GM23248 (cell line): ENCODE measurements at regions not wholly inside any gene's neighbourhood (a gene's known extent, or its start where the extent isn't known, plus 50 kb on each side); places are given as distances from the start of the nearest gene placed in this dataset.

Source experiments
- DNase-seq: peaks from one replicate; pipeline ENCODE4 v3.0.0-alpha.2; 2015
- H2AFZ ChIP-seq: fragments of 200-600 bp; sonication (generic); 2 replicates; pipeline ENCODE4 v1.6.1; 2016; ENCODE audit warnings: antibody characterized with exemption
- H3F3A ChIP-seq: fragments of 200-600 bp; sonication (generic); 2 replicates; pipeline ENCODE4 v1.6.1; 2016; ENCODE audit warnings: mild to moderate bottlenecking, antibody characterized with exemption, mixed run types; ENCODE audit not compliant: insufficient read depth
- H3K27ac ChIP-seq: fragments of 200-600 bp; sonication (generic); 2 replicates; pipeline ENCODE4 v1.5.1; 2016; ENCODE audit warnings: mild to moderate bottlenecking
- H3K27me3 ChIP-seq: fragments of 200-600 bp; sonication (generic); replicated peaks from 2 replicates; pipeline ENCODE4 v1.6.1; 2016; ENCODE audit warnings: mild to moderate bottlenecking; ENCODE audit not compliant: insufficient read depth
- H3K36me3 ChIP-seq: fragments of 200-600 bp; sonication (generic); 2 replicates; pipeline ENCODE4 v1.6.1; 2016; ENCODE audit warnings: low read depth, mild to moderate bottlenecking
- H3K4me1 ChIP-seq: fragments of 200-600 bp; sonication (generic); 2 replicates; pipeline ENCODE4 v1.6.1; 2016; ENCODE audit warnings: mild to moderate bottlenecking; ENCODE audit not compliant: insufficient read depth
- H3K4me2 ChIP-seq: fragments of 200-600 bp; sonication (generic); one replicate; pipeline ENCODE4 v1.6.1; 2016; ENCODE audit warnings: mild to moderate bottlenecking; ENCODE audit not compliant: unreplicated experiment
- H3K4me3 ChIP-seq: fragments of 200-600 bp; sonication (generic); 2 replicates; pipeline ENCODE4 v1.5.1; 2016; ENCODE audit warnings: mild to moderate bottlenecking
- H3K79me2 ChIP-seq: fragments of 200-600 bp; sonication (generic); 2 replicates; pipeline ENCODE4 v1.6.1; 2016; ENCODE audit warnings: mild to moderate bottlenecking; ENCODE audit not compliant: insufficient read depth
- H3K9ac ChIP-seq: fragments of 200-600 bp; sonication (generic); 2 replicates; pipeline ENCODE4 v1.6.1; 2016; ENCODE audit warnings: mild to moderate bottlenecking
- H3K9me2 ChIP-seq: fragments of 200-600 bp; sonication (generic); 2 replicates; pipeline ENCODE4 v1.6.1; 2016; ENCODE audit warnings: mixed run types, mild to moderate bottlenecking, moderate library complexity; ENCODE audit not compliant: insufficient read depth
- H3K9me3 ChIP-seq: fragments of 200-600 bp; sonication (generic); one replicate; pipeline ENCODE4 v1.6.1; 2017; ENCODE audit warnings: low read depth
- H4K20me1 ChIP-seq: fragments of 200-600 bp; sonication (generic); 2 replicates; pipeline ENCODE4 v1.6.0; 2016; ENCODE audit not compliant: insufficient read depth
- EZH2 ChIP-seq: fragments of 200-600 bp; sonication (generic); IDR thresholded peaks from 2 replicates; pipeline ENCODE4 v1.6.1; 2018; ENCODE audit warnings: antibody characterized with exemption, mild to moderate bottlenecking; ENCODE audit not compliant: insufficient read depth, poor library complexity, severe bottlenecking
- EZH2phosphoT487 ChIP-seq: fragments of 200-600 bp; sonication (generic); IDR thresholded peaks from 2 replicates; pipeline ENCODE4 v1.6.1; 2018; ENCODE audit warnings: antibody characterized with exemption, moderate library complexity, mild to moderate bottlenecking, low read depth; ENCODE audit not compliant: insufficient read depth
- WGBS, 2 experiments: methylation state at CpG; one replicate each; pipeline ENCODE4 v1.1.6; 2015 to 2017; ENCODE audit warnings: low lambda C conversion rate in 2 of 2, low coverage in 1 of 2; ENCODE audit errors: missing lambda C conversion rate in 2 of 2; 5-methylcytosine and 5-hydroxymethylcytosine counted together
- in situ Hi-C: fragments of 300-500 bp; cut with MboI; formaldehyde crosslinking; loops from 2 replicates; pipeline ENCODE4 v1.15.0; 2020

DNA sequence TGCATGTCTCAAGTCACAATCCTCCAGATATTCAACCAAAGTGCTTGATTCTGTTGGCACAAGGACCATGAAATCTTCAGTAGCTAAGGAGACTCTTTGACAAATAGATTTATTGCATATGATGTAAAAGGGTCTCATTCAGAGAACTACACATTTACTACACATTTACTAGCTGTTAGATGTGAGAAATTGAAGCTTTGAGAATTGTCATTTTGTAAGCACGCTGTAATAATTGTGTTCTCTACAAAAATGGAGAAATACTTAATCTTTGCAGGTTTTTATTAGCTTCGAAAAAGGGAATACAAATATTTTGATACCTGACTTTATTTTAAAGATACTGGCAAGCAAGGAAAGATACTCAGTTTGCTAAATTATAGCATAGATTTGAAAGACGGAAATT is 70.2 kb upstream of the CHD2 start:
- Histone ChIP-seq H4K20me1 (no peaks in the 10 kb centered on the region), H3K27me3 (no peaks in the 10 kb centered on the region), H3F3A (peaks cover 31% of the 10 kb centered on the region), H3K9me2 (no peaks in the 10 kb centered on the region), H3K9ac (no peak overlapping the region), H3K79me2 (no peaks in the 10 kb centered on the region), H3K36me3 (no peaks in the 10 kb centered on the region), H2AFZ (no peak overlapping the region), H3K9me3 (no peaks in the 10 kb centered on the region), H3K4me1 (peaks cover 33% of the 10 kb centered on the region), H3K27ac (no peak overlapping the region), H3K4me2 (no peak overlapping the region), H3K4me3 (no peak overlapping the region)
- no peak for TF ChIP-seq EZH2
- TF ChIP-seq EZH2phosphoT487, result no peak
- in situ Hi-C loops, result no loop called here
- 95 to 98% methylated on average over 3 of the region's 3 CpGs for WGBS, 2 experiments
- DNase-seq, result no peak

GRCh38 chr15:92831336-92831654 is 68.8 kb upstream of the CHD2 start:
- H3K4me3 ChIP-seq, result peak overlapping the region; percentile 54

GRCh38 chr15:92831655-92832328 is 68.3 kb upstream of the CHD2 start:
- peak overlapping the region; percentile 54 for H3K4me3 ChIP-seq
- peak overlapping the region; percentile 80 for H2AFZ ChIP-seq

More at GRCh38 chr15:92831336-92831654, 68.8 kb upstream of the CHD2 start:
- no peak for TF ChIP-seq EZH2
- TF ChIP-seq EZH2phosphoT487, result no peak
- peaks cover 31% of the 10 kb centered on the region for H3F3A ChIP-seq
- 16 to 17% methylated on average over 3 of the region's 3 CpGs for WGBS, 2 experiments
- peak overlapping the region; percentile 80 for H2AFZ ChIP-seq
- peak overlapping the region; percentile 77 for H3K4me2 ChIP-seq
- no peak for DNase-seq
- no peaks in the 10 kb centered on the region for H3K27me3 ChIP-seq
- in situ Hi-C loops, result no loop called here
- H3K9ac ChIP-seq, result peak overlapping the region; percentile 74
- no peaks in the 10 kb centered on the region for H3K9me2 ChIP-seq
- H3K4me1 ChIP-seq, result peaks cover 33% of the 10 kb centered on the region
- H4K20me1 ChIP-seq, result no peaks in the 10 kb centered on the region
- H3K27ac ChIP-seq, result peak overlapping the region; percentile 86
- H3K36me3 ChIP-seq, result no peaks in the 10 kb centered on the region
- H3K9me3 ChIP-seq, result no peaks in the 10 kb centered on the region
- H3K79me2 ChIP-seq, result no peaks in the 10 kb centered on the region

GRCh38 chr15:92833106-92833433 is 67.1 kb upstream of the CHD2 start:
- no peaks in the 10 kb centered on the region for H3K36me3 ChIP-seq
- peak overlapping the region; percentile 54; the same call in 1 of the 2 replicates for H3K4me3 ChIP-seq
- H3K27ac ChIP-seq, result peak overlapping the region; percentile 86
- H3K9ac ChIP-seq, result peak overlapping the region; percentile 74; the same call in 1 of the 2 replicates
- no peaks in the 10 kb centered on the region for H3K9me3 ChIP-seq
- peaks cover 33% of the 10 kb centered on the region for H3K4me1 ChIP-seq
- H4K20me1 ChIP-seq, result no peaks in the 10 kb centered on the region
- no peaks in the 10 kb centered on the region for H3K9me2 ChIP-seq
- no peaks in the 10 kb centered on the region for H3K79me2 ChIP-seq
- peak overlapping the region; percentile 77 for H3K4me2 ChIP-seq
- DNase-seq, result no peak
- H3K27me3 ChIP-seq, result no peaks in the 10 kb centered on the region
- H3F3A ChIP-seq, result peaks cover 31% of the 10 kb centered on the region
- 61 to 68% methylated on average over 4 of the region's 4 CpGs for whole genome bisulfite sequencing, 2 experiments
- peak overlapping the region; percentile 80 for H2AFZ ChIP-seq
- TF ChIP-seq EZH2, result no peak
- no peak for TF ChIP-seq EZH2phosphoT487
- in situ Hi-C loops, result no loop called here

More at GRCh38 chr15:92831655-92832328, 68.3 kb upstream of the CHD2 start:
- H3K9me3 ChIP-seq, result no peaks in the 10 kb centered on the region
- H3K4me2 ChIP-seq, result peak overlapping the region; percentile 77
- H3K4me1 ChIP-seq, result peaks cover 33% of the 10 kb centered on the region
- peak overlapping the region; percentile 86 for H3K27ac ChIP-seq
- no peaks in the 10 kb centered on the region for H3K36me3 ChIP-seq
- peak overlapping the region; percentile 74 for H3K9ac ChIP-seq
- H3K9me2 ChIP-seq, result no peaks in the 10 kb centered on the region
- in situ Hi-C loops, result no loop called here
- DNase-seq, result peak; percentile 92
- H4K20me1 ChIP-seq, result no peaks in the 10 kb centered on the region
- WGBS, 2 experiments, result 1 to 3% methylated on average over 10 of the region's 10 CpGs
- no peaks in the 10 kb centered on the region for H3K79me2 ChIP-seq
- peaks cover 31% of the 10 kb centered on the region for H3F3A ChIP-seq
- TF ChIP-seq EZH2 (no peak), EZH2phosphoT487 (no peak)
- H3K27me3 ChIP-seq, result no peaks in the 10 kb centered on the region
